MM.1S (cell line): ENCODE measurements at regions not wholly inside any gene's neighbourhood (a gene's known extent, or its start where the extent isn't known, plus 50 kb on each side); places are given as distances from the start of the nearest gene placed in this dataset.

ENCODE experiments used
- DNase-seq: peaks from one replicate; pipeline ENCODE4 v3.0.0-alpha.2; 2015
- H2AFZ ChIP-seq: fragments of 300-600 bp; sonication (generic); 2 replicates; pipeline ENCODE4 v1.6.0; 2016; ENCODE audit warnings: antibody characterized with exemption, low read length
- H3F3A ChIP-seq: fragments of 300-600 bp; sonication (generic); 2 replicates; pipeline ENCODE4 v1.6.1; 2016; ENCODE audit warnings: mild to moderate bottlenecking, antibody characterized with exemption, low read length, moderate library complexity, mixed read lengths; ENCODE audit not compliant: insufficient read depth
- H3K27ac ChIP-seq: fragments of 300-600 bp; sonication (generic); 2 replicates; pipeline ENCODE4 v1.5.1; 2016; ENCODE audit warnings: mild to moderate bottlenecking, low read length
- H3K27me3 ChIP-seq: fragments of 300-600 bp; sonication (generic); replicated peaks from 2 replicates; pipeline ENCODE4 v1.6.0; 2016; ENCODE audit warnings: low read length; ENCODE audit not compliant: insufficient read depth
- H3K36me3 ChIP-seq: fragments of 300-600 bp; sonication (generic); replicated peaks from 2 replicates; pipeline ENCODE4 v1.6.1; 2016; ENCODE audit warnings: mild to moderate bottlenecking, low read length, mixed read lengths; ENCODE audit not compliant: insufficient read depth
- H3K4me1 ChIP-seq: fragments of 300-600 bp; sonication (generic); 2 replicates; pipeline ENCODE4 v1.6.1; 2016; ENCODE audit warnings: low read length, mixed read lengths
- H3K4me2 ChIP-seq: fragments of 300-600 bp; sonication (generic); 2 replicates; pipeline ENCODE4 v1.6.0; 2016; ENCODE audit warnings: low read depth, low read length
- H3K4me3 ChIP-seq: fragments of 300-600 bp; sonication (generic); 2 replicates; pipeline ENCODE4 v1.5.1; 2016; ENCODE audit warnings: low read length, mixed read lengths
- H3K79me2 ChIP-seq: fragments of 300-600 bp; sonication (generic); 2 replicates; pipeline ENCODE4 v1.6.1; 2016; ENCODE audit warnings: mixed run types, low read length, mixed read lengths
- H3K9ac ChIP-seq: fragments of 300-600 bp; sonication (generic); 2 replicates; pipeline ENCODE4 v1.6.1; 2016; ENCODE audit warnings: low read length, mixed read lengths
- H3K9me2 ChIP-seq: fragments of 300-600 bp; sonication (generic); replicated peaks from 2 replicates; pipeline ENCODE4 v1.6.1; 2016; ENCODE audit warnings: mild to moderate bottlenecking, low read length, mixed read lengths; ENCODE audit not compliant: insufficient read depth
- H3K9me3 ChIP-seq: fragments of 300-600 bp; sonication (generic); replicated peaks from 2 replicates; pipeline ENCODE4 v1.6.1; 2016; ENCODE audit warnings: mild to moderate bottlenecking, low read length, mixed read lengths; ENCODE audit not compliant: insufficient read depth
- H4K20me1 ChIP-seq: fragments of 300-600 bp; sonication (generic); 2 replicates; pipeline ENCODE4 v1.6.1; 2016; ENCODE audit warnings: mild to moderate bottlenecking, low read length, moderate library complexity, mixed read lengths; ENCODE audit not compliant: insufficient read depth
- EZH2 ChIP-seq: fragments of 300-600 bp; sonication (generic); optimal IDR thresholded peaks from 2 replicates; pipeline ENCODE3; 2017; ENCODE audit warnings: low read depth, mild to moderate bottlenecking, antibody characterized with exemption, low read length, mixed read lengths
- EZH2phosphoT487 ChIP-seq: fragments of 300-600 bp; sonication (generic); IDR thresholded peaks from 2 replicates; pipeline ENCODE4 v1.6.1; 2018; ENCODE audit warnings: antibody characterized with exemption, low read length
- TF ChIP-seq, protein P1 (sequence below): fragments of 300-600 bp; sonication (generic); IDR thresholded peaks from 2 replicates; pipeline ENCODE4 v1.5.1; 2016; ENCODE audit warnings: antibody characterized with exemption, low read length, mixed read lengths

- H3K9ac ChIP-seq: no peak overlapping the region
- DNase-seq: no peak
- no peaks in the 10 kb centered on the region for H4K20me1 ChIP-seq
- no peak overlapping the region for H3K4me3 ChIP-seq
- no peaks in the 10 kb centered on the region for H3K79me2 ChIP-seq
- no peak overlapping the region for H2AFZ ChIP-seq
- no peaks in the 10 kb centered on the region for H3K4me1 ChIP-seq
- no peaks in the 10 kb centered on the region for H3K36me3 ChIP-seq
- H3K9me2 ChIP-seq: no peaks in the 10 kb centered on the region
- H3K9me3 ChIP-seq: no peaks in the 10 kb centered on the region
- no peaks in the 10 kb centered on the region for H3K27me3 ChIP-seq
- no peak overlapping the region for H3K4me2 ChIP-seq
- no peak overlapping the region for H3K27ac ChIP-seq
- no peaks in the 10 kb centered on the region for H3F3A ChIP-seq
- TF ChIP-seq EZH2 (no peak), EZH2phosphoT487 (no peak)
- TF ChIP-seq, protein P1, sequence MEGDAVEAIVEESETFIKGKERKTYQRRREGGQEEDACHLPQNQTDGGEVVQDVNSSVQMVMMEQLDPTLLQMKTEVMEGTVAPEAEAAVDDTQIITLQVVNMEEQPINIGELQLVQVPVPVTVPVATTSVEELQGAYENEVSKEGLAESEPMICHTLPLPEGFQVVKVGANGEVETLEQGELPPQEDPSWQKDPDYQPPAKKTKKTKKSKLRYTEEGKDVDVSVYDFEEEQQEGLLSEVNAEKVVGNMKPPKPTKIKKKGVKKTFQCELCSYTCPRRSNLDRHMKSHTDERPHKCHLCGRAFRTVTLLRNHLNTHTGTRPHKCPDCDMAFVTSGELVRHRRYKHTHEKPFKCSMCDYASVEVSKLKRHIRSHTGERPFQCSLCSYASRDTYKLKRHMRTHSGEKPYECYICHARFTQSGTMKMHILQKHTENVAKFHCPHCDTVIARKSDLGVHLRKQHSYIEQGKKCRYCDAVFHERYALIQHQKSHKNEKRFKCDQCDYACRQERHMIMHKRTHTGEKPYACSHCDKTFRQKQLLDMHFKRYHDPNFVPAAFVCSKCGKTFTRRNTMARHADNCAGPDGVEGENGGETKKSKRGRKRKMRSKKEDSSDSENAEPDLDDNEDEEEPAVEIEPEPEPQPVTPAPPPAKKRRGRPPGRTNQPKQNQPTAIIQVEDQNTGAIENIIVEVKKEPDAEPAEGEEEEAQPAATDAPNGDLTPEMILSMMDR: no peak
Observed at GRCh38 chr12:131505561-131505960, 205.3 kb upstream of the SFSWAP start.

GRCh38 chr12:131506426-131506825 lies 204.5 kb upstream of the SFSWAP start:
- no peak for TF ChIP-seq EZH2phosphoT487
- no peak for TF ChIP-seq EZH2
- TF ChIP-seq, protein P1: no peak
- no peaks in the 10 kb centered on the region for H3K9me3 ChIP-seq
- H3K36me3 ChIP-seq: no peaks in the 10 kb centered on the region
- no peaks in the 10 kb centered on the region for H4K20me1 ChIP-seq
- H3K27ac ChIP-seq: no peak overlapping the region
- H3K4me3 ChIP-seq: no peak overlapping the region
- H3K4me2 ChIP-seq: no peak overlapping the region
- DNase-seq: no peak
- no peak overlapping the region for H3K9ac ChIP-seq
- H3F3A ChIP-seq: no peaks in the 10 kb centered on the region
- no peaks in the 10 kb centered on the region for H3K9me2 ChIP-seq
- no peaks in the 10 kb centered on the region for H3K79me2 ChIP-seq
- H2AFZ ChIP-seq: no peak overlapping the region
- no peaks in the 10 kb centered on the region for H3K27me3 ChIP-seq
- no peaks in the 10 kb centered on the region for H3K4me1 ChIP-seq

- H3K27me3 ChIP-seq: no peaks in the 10 kb centered on the region
- TF ChIP-seq EZH2: no peak
- TF ChIP-seq, protein P1: no peak
- TF ChIP-seq EZH2phosphoT487: no peak
Observed at GRCh38 chr12:131507094-131507493, 203.8 kb upstream of the SFSWAP start.

More at GRCh38 chr12:131507094-131507493, 203.8 kb upstream of the SFSWAP start:
- Histone ChIP-seq H2AFZ (no peak overlapping the region), H3K4me3 (no peak overlapping the region), H3K79me2 (no peaks in the 10 kb centered on the region), H3K9me2 (no peaks in the 10 kb centered on the region), H3K4me1 (no peaks in the 10 kb centered on the region), H3K9ac (no peak overlapping the region), H3K9me3 (no peaks in the 10 kb centered on the region), H4K20me1 (no peaks in the 10 kb centered on the region), H3K4me2 (no peak overlapping the region), H3F3A (no peaks in the 10 kb centered on the region), H3K27ac (no peak overlapping the region), H3K36me3 (no peaks in the 10 kb centered on the region)
- DNase-seq: no peak
